Anterior cingulate cortex (tissue), 58 donors: ENCODE measurements at regions not wholly inside any gene's neighbourhood (a gene's known extent, or its start where the extent isn't known, plus 50 kb on each side); places are given as distances from the start of the nearest gene placed in this dataset.
A peak's percentile ranks its signal among the peaks of the same experiment; 100 is the strongest.
"Not testable (repeated sequence)": the region's sequence is repeated elsewhere in the genome, so short reads cannot be mapped to it uniquely, and the experiment has no call there.

Source experiments
- DNase-seq, 58 donors: peaks; one replicate each; lab custom pipeline; 2025; lab: John Stamatoyannopoulos, UW

DNA sequence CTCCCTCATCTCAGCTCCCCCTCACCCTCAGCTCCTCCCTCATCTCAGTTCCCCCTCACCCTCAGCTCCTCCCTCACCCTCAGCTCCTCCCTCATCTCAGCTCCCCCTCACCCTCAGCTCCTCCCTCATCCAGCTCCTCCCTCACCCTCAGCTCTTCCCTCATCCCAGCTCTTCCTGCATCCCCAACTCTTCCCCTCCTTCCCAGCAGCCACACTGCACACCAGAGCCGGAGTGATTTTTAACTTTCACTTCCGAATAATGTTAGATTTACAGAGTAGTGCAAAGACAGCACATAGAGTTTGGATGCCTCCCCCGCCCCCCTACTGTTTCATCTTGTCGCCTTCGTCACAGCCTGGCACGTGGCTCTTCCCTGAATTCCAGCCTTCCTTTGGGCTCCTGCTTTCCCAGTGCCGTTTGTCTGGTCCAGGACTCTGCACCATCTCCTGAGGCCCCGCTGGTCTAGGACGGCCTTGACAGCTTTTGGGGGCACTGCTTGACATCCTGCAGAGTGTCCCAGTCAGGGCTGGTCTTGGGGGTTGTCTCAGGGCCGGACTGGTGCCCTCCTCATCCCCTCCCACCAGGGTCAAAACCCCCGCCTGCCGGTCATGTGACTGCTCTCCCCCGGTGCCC is 110.2 kb downstream of the FAM53A start:
- no peak for DNase-seq

DNA sequence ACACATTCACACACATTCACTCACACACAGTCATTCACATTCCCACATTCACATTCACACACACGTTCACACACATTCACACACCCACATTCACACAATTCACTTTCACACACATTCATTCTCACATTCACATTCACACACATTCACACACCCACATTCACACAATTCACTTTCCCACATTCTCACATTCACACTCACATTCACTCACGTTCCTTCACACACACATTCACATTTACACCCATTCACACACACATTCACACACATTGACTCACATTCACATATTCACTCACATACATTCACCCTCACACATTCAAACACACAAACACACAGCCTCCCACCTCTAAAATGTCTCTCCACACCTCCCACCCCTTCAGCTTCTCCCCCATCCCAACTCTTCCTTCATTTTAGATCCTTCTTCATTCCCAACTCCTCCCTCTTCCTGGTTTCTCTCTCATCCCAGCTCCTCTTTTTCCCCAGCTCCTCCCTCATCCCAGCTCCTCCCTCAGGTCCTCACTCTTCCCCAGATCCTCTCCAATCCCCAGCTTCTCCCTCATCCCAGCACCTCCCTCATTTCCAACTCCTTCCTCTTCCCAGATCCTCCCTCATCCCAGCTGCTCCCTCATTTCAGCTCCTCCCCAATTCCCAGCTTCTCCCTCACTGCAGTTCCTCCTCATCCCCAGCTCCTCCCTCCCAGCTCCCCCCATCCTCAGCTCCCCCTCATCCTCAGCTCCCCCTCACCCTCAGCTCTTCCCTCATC is 111.0 kb downstream of the FAM53A start:
- no peak for DNase-seq

DNA sequence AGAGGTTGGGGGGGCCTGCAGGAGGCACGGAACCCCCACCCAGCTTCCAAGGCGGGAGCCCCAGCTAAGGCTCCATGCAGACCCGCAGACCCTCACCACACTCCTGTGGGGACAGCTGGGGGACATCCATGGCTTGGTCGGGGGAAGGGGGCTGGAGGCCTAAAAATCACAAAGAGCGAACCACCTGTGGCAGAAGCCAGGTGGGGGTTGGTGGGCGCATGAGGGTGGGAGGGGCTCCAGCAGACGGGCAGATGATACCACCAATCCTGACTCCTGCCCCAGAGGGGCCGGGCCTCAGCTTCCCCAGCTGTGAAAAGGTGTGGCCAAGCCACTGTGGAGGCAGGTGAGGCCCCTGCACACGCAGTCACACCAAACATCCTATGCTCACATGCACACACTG is 111.6 kb downstream of the FAM53A start:
- no peak for DNase-seq

GRCh38 chr4:1572010-1572385 is 112.1 kb downstream of the FAM53A start:
- no peak for DNase-seq

- DNase-seq: no peak
Measured at GRCh38 chr4:1571165-1572009, 112.7 kb downstream of the FAM53A start.

DNA sequence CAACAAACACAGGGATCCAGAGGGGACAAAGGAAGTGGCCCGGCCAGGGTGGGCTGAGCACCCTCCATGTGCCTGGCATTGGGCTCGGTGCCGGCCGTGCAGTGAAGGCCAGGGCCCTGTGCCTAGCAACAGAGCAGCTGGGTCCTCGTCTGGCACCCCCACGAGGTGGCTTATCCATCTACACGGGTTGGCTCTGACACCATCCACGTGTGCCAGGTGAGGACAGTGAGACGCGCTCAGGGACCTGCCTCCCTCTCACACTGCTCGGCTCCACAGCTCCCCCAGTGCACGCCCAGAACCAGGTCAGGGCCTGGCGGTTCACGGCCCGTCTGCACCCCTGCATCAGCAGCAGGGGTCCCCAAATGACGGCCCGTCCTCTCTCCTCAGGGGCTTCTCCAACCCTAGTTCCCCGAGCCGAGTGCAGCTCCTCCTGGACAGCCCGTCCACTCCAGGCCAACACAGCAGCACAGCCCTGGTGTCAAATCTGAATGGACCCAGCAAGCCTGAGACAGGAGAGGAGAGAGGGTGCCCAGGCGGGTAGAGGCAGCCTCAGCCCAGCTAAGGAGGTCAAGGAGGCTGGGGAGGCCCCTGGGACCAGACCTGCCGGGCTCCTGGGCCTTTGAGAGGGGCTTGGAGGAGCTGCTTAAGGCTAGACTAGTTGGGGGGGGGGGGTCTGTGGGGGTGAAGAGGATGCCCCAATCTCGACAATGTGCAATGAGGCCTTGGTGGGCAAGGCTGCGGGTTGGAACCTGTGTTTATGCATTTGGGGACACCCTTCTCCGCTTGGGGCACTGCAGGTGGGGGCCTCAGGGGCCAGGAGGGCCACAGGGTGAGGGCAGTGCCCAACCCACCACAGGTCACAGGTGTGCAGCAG is 113.6 kb downstream of the FAM53A start:
- DNase-seq: no peak

- no peak for DNase-seq
Measured at GRCh38 chr4:1569461-1570151, 114.5 kb downstream of the FAM53A start.

DNA sequence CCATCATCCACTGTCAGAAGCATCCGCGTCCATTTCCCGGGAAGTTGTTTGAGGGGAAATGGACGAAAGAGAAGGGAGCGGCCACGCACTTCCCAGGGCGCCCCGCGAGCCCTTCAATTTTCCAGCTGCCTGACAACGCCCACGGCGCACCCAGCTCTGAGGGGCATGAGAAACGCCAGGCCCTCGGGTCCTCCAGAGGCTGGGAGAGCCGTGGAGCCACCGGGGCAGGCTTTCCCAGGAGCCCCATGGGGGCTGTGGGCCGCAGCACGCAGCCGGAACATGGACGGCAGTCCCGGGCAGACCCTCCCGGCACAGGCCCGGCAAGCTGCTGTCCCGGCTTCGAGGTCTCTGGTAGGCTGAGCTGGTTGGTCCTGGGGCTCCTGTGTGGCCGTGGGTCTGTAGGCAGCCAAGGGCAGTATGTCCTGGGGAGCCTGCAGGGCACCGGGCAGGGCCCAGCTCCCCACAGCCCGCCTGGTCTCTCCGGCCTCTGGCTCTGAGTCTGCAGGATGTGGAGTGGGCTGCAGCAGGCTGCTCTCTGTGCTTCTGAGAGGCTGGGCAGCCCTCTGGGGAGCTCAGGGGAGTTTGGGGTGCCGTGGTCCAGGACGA is 115.2 kb downstream of the FAM53A start:
- DNase-seq: no peak

DNA sequence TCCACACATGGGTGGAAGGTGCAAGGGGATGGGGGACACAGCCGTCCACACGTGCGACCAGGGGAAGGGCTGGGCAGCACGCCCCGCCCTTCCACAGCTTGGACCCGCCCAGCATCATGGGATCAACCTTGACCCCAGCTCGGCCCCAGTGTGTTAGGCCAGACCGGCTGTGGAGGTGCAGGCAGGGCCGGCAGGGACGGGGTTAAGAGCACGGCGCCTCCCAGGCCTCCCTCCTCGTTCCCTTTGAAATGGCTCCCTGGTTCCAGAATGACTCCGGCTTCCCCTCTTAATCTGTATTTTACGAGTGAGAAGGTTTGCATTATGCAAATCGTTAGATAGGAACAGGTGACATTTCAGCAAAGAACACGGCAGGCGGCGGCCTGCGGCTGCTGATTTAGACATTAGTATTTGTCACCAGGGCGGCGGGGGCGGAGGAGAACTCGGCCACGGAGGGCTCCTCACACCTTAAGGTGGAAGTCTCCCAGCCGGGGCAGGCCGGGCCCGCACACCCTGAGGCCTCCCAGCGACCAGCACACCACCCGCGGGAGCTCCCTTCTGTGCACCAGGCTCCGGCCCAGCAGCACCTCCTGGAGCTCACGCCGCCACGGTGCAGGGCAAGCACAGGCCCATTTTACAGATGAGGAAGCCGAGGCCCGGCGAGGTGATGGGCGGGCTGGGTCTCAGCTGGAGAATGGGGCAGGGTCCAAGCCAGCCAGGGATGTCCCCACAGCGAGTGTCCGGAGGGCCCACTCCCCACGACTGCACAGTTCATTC is 116.1 kb downstream of the FAM53A start:
- DNase-seq: peak in 1 of 58 donors; percentile 16

GRCh38 chr4:1567519-1567807 is 116.7 kb downstream of the FAM53A start:
- DNase-seq: no peak

DNA sequence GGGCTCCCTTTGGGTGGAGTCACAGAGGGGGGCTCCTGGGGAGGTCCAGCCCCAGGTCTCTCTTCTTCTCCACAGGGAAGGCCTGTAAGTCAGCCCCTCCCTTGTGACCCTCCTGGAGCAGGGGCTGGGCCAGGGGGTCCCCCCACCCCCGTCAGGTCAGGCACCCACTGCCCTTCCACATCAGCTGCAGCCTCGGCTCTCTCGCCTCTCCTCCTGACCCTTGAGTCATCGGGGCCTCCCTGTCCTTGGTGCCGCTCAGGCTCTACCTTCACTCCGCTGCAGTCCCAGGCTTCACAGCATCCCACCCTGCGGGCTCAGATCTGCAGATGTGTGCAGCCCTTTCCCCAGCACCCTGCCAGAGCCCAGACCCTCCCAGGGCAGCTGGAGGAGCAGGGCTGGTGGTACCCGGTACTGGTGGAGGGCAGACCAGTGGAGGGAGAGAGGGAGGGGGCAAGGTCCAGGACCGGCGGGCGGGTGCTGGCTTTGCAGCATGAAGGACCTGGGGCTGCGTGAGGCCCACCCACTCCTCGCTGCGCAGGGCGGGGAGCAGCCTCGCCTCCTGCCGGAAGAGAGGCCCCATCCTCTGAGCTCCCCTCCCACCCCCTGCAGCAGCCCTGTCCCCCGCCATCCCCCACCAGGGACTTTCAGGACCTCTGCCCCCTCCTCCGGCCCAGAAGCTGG is 117.1 kb downstream of the FAM53A start:
- DNase-seq: no peak

DNA sequence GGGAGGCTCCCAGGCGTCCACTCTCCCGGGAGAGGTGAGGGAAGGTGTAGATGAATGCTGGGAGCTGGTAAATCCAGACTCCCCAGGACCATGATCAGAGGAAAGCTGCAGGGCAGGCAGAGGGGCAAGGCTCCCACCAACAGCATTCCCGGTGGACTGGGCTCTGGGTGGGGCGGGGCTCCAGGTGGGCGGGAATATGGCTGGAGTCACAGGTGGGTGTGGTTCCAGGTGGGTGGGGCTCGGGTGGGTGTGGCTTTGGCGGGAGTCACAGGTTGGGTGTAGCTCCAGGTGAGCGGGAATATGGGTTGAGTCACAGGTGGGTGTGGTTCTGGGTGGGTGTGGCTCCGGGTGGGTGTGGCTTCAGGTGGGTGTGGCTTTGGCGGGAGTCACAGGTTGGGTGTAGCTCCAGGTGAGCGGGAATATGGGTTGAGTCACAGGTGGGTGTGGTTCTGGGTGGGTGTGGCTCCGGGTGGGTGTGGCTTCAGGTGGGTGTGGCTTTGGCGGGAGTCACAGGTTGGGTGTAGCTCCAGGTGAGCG is 117.7 kb downstream of the FAM53A start:
- DNase-seq: not testable (repeated sequence)

DNA sequence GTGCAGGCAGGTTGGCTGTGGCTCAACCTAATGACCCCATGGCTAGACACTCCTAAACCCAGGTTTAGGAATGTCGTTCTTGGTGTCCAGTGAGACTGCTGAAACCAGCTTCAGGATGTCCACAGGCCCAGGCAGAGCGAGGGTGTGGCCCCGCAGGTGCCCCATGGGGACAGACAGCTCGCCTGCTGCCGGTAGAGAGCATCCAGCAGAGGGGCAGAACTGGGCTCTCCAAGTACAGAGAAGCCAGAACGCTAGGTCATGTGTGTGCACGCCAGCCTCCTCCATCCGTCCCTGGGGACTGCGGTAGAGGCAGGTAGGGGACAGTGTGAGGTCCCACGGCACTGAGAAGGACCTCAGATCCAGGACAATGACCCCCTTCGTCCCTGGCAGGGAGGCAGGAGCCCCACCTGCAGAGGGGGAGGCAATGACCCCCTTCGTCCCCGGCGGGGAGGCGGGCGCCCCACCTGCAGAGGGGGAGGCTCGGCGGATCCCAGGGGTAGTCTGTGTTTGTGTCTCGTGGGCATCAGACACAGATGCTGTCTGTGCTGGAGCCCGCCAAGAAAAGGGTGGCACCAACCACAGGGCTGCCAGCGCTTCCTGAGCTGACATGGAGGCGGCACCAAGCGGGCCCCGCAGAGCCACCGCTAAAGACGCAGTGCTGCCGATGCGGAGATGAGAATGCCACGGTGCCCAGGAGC is 118.4 kb downstream of the FAM53A start:
- no peak for DNase-seq

DNA sequence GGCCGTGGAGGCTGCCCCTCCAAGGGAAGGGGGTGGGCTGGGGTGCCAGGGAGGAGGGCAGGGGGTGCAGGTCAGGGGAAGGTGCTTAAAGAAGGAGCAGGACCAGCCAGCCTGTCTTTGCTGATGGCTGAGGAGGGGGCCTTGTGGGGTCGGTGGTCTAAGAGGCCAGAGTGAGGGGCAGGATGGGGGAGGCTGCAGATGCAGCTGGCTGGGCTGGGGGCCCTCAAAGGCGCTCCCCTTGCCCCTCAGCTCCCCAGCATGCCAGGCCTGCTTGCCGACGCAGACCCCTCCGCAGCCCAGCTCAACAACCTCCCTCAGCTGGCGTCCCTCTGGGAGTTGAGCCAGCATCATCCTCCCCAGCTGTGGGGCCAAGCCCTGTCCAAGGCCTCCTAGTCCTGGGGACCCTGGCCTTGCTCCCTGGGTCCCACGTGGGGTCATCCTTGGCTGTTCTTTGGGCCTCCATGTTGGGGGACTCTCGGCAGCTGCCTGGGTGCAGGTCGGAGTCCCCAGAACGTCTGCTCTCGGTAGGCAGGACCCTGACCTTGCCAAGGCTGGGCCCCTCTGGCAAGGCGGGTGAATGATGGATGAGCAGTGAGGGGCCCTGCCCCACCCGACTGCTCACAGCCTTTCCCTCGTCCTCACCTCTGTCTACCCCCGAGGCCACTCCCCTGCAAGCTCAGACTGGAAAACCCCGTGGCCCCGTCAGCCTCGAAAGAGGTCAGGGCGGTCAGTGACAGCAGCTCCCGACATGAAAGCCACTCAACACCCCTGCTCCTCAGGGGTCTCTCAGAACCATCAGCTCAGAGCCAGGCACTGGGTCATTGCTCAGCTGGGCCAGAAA is 119.4 kb downstream of the FAM53A start:
- no peak for DNase-seq

- no peak for DNase-seq
Measured at GRCh38 chr4:1563768-1564485, 120.2 kb downstream of the FAM53A start.

GRCh38 chr4:1563241-1563640 is 120.9 kb downstream of the FAM53A start:
- DNase-seq: no peak
